Caco-2 (cell line): ENCODE measurements at regions not wholly inside any gene's neighbourhood (a gene's known extent, or its start where the extent isn't known, plus 50 kb on each side); places are given as distances from the start of the nearest gene placed in this dataset.
"Not testable (repeated sequence)": the region's sequence is repeated elsewhere in the genome, so short reads cannot be mapped to it uniquely, and the experiment has no call there.

ENCODE experiments used
- BruUV-seq: library from RNA; stranded (reverse); fragments of 400-500 nt; replicated peaks from 2 replicates; lab custom pipeline; 2021; lab: Mats Ljungman, UMichigan
- CTCF ChIA-PET: fragments of 300-600 bp; sonication (Branson Sonifier 250); formaldehyde crosslinking; loops from one replicate; lab custom pipeline; 2022; ENCODE audit warnings: antibody characterized with exemption; lab: Charles Lee
- POLR2A ChIA-PET: fragments of 300-600 bp; sonication (Branson Sonifier 250); formaldehyde crosslinking; loops from one replicate; lab custom pipeline; 2022; ENCODE audit warnings: antibody characterized with exemption; lab: Charles Lee
- DNase-seq, 2 experiments: peaks; one replicate each; pipeline versions ENCODE4 v3.0.0 to v3.0.0-alpha.2; 2020 to 2022
- H3K27me3 ChIP-seq: replicated peaks from 2 replicates; pipeline ENCODE4 v1.6.0; 2011; ENCODE audit warnings: low read length; ENCODE audit not compliant: control insufficient read depth, insufficient read depth
- H3K36me3 ChIP-seq: 2 replicates; pipeline ENCODE4 v1.5.1; 2011; ENCODE audit warnings: low read length; ENCODE audit not compliant: control insufficient read depth, insufficient read depth
- H3K4me1 ChIP-seq: fragments of 250-450 bp; sonication (Bioruptor Pico); 2 replicates; pipeline ENCODE4 v1.5.1; 2020; ENCODE audit warnings: mild to moderate bottlenecking
- H3K4me3 ChIP-seq: 2 replicates; pipeline ENCODE4 v1.5.1; 2011; ENCODE audit warnings: low read depth, mild to moderate bottlenecking, control low read depth, low read length
- H3K9me3 ChIP-seq: fragments of 250-450 bp; sonication (Bioruptor Pico); 2 replicates; pipeline ENCODE4 v1.5.1; 2020; ENCODE audit warnings: mild to moderate bottlenecking, moderate library complexity
- H3K27ac Mint-ChIP-seq: one replicate; pipeline ENCODE4 v1.8.0; 2022; ENCODE audit warnings: mixed read lengths; ENCODE audit not compliant: unreplicated experiment
- H3K27me3 Mint-ChIP-seq: one replicate; pipeline ENCODE4 v1.8.0; 2022; ENCODE audit warnings: mixed read lengths; ENCODE audit not compliant: insufficient read depth, unreplicated experiment
- H3K36me3 Mint-ChIP-seq: one replicate; pipeline ENCODE4 v1.8.0; 2022; ENCODE audit warnings: mild to moderate bottlenecking, mixed read lengths; ENCODE audit not compliant: insufficient read depth, unreplicated experiment
- H3K4me1 Mint-ChIP-seq: one replicate; pipeline ENCODE4 v1.8.0; 2022; ENCODE audit warnings: low read depth, mixed read lengths; ENCODE audit not compliant: unreplicated experiment
- H3K4me3 Mint-ChIP-seq: one replicate; pipeline ENCODE4 v1.8.0; 2022; ENCODE audit warnings: mild to moderate bottlenecking, moderate library complexity, mixed read lengths; ENCODE audit not compliant: unreplicated experiment
- H3K9me3 Mint-ChIP-seq: one replicate; pipeline ENCODE4 v1.8.0; 2022; ENCODE audit warnings: mixed read lengths; ENCODE audit not compliant: unreplicated experiment
- intact Hi-C: fragments of 100-400 bp; cut with micrococcal nuclease; formaldehyde crosslinking; loops from one replicate; pipeline ENCODE4 v1.10.0; 2022; ENCODE audit not compliant: unreplicated experiment
- TF ChIP-seq, protein P1 (sequence below), 2 experiments: fragments of 200-600 bp in 1 of 2; IDR thresholded peaks; 1 replicate in 1 of 2; 2 replicates in 1 of 2; pipeline versions ENCODE4 v1.5.1 to v1.8.0; 2011 to 2022; ENCODE audit warnings: antibody characterized with exemption in 1 of 2, control low read depth in 1 of 2, inconsistent platforms in 1 of 2, low read depth in 1 of 2, low read length in 1 of 2, mild to moderate bottlenecking in 1 of 2, moderate library complexity in 1 of 2; ENCODE audit not compliant: insufficient read depth in 1 of 2, severe bottlenecking in 1 of 2, unreplicated experiment in 1 of 2

DNA sequence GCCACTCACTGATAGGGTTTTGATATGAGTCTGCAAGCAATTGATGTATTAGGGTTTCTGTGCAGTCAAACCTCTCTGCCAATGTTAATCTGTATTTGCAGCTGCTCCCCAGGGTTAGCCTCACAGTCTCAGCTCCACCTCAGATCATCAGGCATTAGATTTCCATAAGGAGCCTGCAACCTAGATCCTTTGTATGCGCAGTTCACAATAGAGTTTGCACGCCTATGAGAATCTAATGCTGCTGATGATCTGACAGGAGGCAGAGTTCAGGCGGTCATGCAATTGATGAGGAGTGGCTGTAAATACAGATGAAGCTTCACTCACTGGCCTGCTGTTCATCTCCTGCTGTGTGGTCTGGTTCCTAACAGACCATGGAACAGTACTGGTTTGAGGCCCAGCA, 280.6 kb downstream of the PAPSS1 start:
- no peaks in the 10 kb centered on the region for H3K4me1 Mint-ChIP-seq
- Histone ChIP-seq H3K27me3 (no peaks in the 10 kb centered on the region), H3K4me1 (no peaks in the 10 kb centered on the region), H3K36me3 (no peaks in the 10 kb centered on the region), H3K9me3 (no peaks in the 10 kb centered on the region), H3K4me3 (no peak overlapping the region)
- no peaks in the 10 kb centered on the region for H3K27me3 Mint-ChIP-seq
- TF ChIP-seq, protein P1, sequence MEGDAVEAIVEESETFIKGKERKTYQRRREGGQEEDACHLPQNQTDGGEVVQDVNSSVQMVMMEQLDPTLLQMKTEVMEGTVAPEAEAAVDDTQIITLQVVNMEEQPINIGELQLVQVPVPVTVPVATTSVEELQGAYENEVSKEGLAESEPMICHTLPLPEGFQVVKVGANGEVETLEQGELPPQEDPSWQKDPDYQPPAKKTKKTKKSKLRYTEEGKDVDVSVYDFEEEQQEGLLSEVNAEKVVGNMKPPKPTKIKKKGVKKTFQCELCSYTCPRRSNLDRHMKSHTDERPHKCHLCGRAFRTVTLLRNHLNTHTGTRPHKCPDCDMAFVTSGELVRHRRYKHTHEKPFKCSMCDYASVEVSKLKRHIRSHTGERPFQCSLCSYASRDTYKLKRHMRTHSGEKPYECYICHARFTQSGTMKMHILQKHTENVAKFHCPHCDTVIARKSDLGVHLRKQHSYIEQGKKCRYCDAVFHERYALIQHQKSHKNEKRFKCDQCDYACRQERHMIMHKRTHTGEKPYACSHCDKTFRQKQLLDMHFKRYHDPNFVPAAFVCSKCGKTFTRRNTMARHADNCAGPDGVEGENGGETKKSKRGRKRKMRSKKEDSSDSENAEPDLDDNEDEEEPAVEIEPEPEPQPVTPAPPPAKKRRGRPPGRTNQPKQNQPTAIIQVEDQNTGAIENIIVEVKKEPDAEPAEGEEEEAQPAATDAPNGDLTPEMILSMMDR (IDR thresholded peaks at IDR 0.05; ENCODE audit: insufficient read depth in 1 of 2, low read depth in 1 of 2, low read length in 1 of 2, severe bottlenecking in 1 of 2, unreplicated experiment in 1 of 2), result no peak
- no peak overlapping the region for H3K4me3 Mint-ChIP-seq
- BruUV-seq, result no TSS peak
- no peak overlapping the region for H3K27ac Mint-ChIP-seq
- no peaks in the 10 kb centered on the region for H3K9me3 Mint-ChIP-seq
- intact Hi-C loops, result no loop called here
- POLR2A ChIA-PET, result no interaction called here
- CTCF ChIA-PET, result no interaction called here
- no peaks in the 10 kb centered on the region for H3K36me3 Mint-ChIP-seq
- DNase-seq, result no peak

GRCh38 chr4:107436471-107436870, 283.6 kb downstream of the PAPSS1 start:
- H3K36me3 ChIP-seq, H3K27ac Mint-ChIP-seq, H3K4me3 Mint-ChIP-seq, intact Hi-C loops, CTCF ChIA-PET, POLR2A ChIA-PET, H3K9me3 Mint-ChIP-seq, H3K4me3 ChIP-seq, H3K27me3 Mint-ChIP-seq, DNase-seq, H3K27me3 ChIP-seq, BruUV-seq, H3K4me1 Mint-ChIP-seq, H3K4me1 ChIP-seq, H3K9me3 ChIP-seq, H3K36me3 Mint-ChIP-seq: not testable (repeated sequence)

DNA sequence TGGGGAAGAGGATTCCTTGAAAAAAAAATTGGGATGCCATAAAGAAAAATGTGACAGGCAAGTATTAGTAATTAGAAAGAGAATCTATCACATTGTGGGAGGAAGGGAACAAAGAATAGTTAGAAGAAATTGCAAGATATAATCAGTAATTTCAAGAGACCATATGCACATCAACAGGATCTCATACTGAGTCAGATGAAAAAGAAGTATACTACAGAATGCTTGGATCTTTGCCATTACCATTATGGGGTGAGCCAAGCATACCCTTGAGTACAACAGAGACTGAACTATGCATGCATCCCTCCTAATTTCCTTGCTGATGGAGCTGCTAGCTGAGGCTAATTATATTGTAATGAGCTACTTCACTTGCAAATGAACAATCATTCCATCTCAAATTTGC, 287.6 kb downstream of the PAPSS1 start:
- CTCF ChIA-PET, result no interaction called here
- H3K27me3 Mint-ChIP-seq, result peaks cover 4% of the 10 kb centered on the region
- no peaks in the 10 kb centered on the region for H3K36me3 Mint-ChIP-seq
- Histone ChIP-seq H3K9me3 (no peaks in the 10 kb centered on the region), H3K4me1 (no peaks in the 10 kb centered on the region), H3K36me3 (no peaks in the 10 kb centered on the region), H3K27me3 (no peaks in the 10 kb centered on the region), H3K4me3 (no peak overlapping the region)
- no peaks in the 10 kb centered on the region for H3K4me1 Mint-ChIP-seq
- intact Hi-C loops, result no loop called here
- no peak overlapping the region for H3K4me3 Mint-ChIP-seq
- DNase-seq, result no peak
- TF ChIP-seq, protein P1 (IDR thresholded peaks at IDR 0.05; ENCODE audit: insufficient read depth in 1 of 2, low read depth in 1 of 2, low read length in 1 of 2, severe bottlenecking in 1 of 2, unreplicated experiment in 1 of 2), result no peak
- POLR2A ChIA-PET, result no interaction called here
- H3K9me3 Mint-ChIP-seq, result no peaks in the 10 kb centered on the region
- no TSS peak for BruUV-seq
- H3K27ac Mint-ChIP-seq, result no peak overlapping the region
